ENCODE measurements at regions not wholly inside any gene's neighbourhood (a gene's known extent, or its start where the extent isn't known, plus 50 kb on each side); places are given as distances from the start of the nearest gene placed in this dataset.
"Not testable (repeated sequence)": the region's sequence is repeated elsewhere in the genome, so short reads cannot be mapped to it uniquely, and the experiment has no call there.

GRCh38 chr4:124459196-124459940 lies 253.2 kb downstream of the ANKRD50 start:
- Histone ChIP-seq H3K4me1 (ENCODE audit: insufficient read depth, low read length, severe bottlenecking) (no peaks in the 10 kb centered on the region), H3K4me2 (ENCODE audit: low read length) (no peak overlapping the region), H3K36me3 (ENCODE audit: insufficient read depth, low read length) (no peaks in the 10 kb centered on the region), H3K27ac (ENCODE audit: low read depth, low read length, poor library complexity, severe bottlenecking) (no peak overlapping the region), H3K4me3 (ENCODE audit: low read depth, low read length, poor library complexity, severe bottlenecking) (no peak overlapping the region), H2AFZ (ENCODE audit: low read length) (no peak overlapping the region), H3K9me3 (ENCODE audit: low read length) (no peaks in the 10 kb centered on the region), H4K20me1 (ENCODE audit: insufficient read depth, low read length) (no peaks in the 10 kb centered on the region), H3K79me2 (ENCODE audit: insufficient read depth, low read length) (no peaks in the 10 kb centered on the region), H3K9me2 (ENCODE audit: low read depth, low read length) (no peaks in the 10 kb centered on the region), H3K27me3 (ENCODE audit: insufficient read depth, low read length) (no peaks in the 10 kb centered on the region), H3K9ac (ENCODE audit: low read length) (no peak overlapping the region), H3F3A (ENCODE audit: insufficient read depth, low read length) (no peaks in the 10 kb centered on the region)
- TF ChIP-seq, protein P1, sequence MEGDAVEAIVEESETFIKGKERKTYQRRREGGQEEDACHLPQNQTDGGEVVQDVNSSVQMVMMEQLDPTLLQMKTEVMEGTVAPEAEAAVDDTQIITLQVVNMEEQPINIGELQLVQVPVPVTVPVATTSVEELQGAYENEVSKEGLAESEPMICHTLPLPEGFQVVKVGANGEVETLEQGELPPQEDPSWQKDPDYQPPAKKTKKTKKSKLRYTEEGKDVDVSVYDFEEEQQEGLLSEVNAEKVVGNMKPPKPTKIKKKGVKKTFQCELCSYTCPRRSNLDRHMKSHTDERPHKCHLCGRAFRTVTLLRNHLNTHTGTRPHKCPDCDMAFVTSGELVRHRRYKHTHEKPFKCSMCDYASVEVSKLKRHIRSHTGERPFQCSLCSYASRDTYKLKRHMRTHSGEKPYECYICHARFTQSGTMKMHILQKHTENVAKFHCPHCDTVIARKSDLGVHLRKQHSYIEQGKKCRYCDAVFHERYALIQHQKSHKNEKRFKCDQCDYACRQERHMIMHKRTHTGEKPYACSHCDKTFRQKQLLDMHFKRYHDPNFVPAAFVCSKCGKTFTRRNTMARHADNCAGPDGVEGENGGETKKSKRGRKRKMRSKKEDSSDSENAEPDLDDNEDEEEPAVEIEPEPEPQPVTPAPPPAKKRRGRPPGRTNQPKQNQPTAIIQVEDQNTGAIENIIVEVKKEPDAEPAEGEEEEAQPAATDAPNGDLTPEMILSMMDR (IDR thresholded peaks at IDR 0.05; ENCODE audit: low read length): no peak

- no peak overlapping the region for H3K27ac ChIP-seq (ENCODE audit: low read depth, low read length, poor library complexity, severe bottlenecking)
- no peaks in the 10 kb centered on the region for H4K20me1 ChIP-seq (ENCODE audit: insufficient read depth, low read length)
- H3K9me3 ChIP-seq (ENCODE audit: low read length): no peaks in the 10 kb centered on the region
- H3K9me2 ChIP-seq (ENCODE audit: low read depth, low read length): no peaks in the 10 kb centered on the region
- no peak overlapping the region for H2AFZ ChIP-seq (ENCODE audit: low read length)
- TF ChIP-seq EZH2 (IDR thresholded peaks at IDR 0.05; ENCODE audit: borderline replicate concordance, low read length): no peak
- TF ChIP-seq, protein P1 (IDR thresholded peaks at IDR 0.05; ENCODE audit: low read length): no peak
- H3K27me3 ChIP-seq (ENCODE audit: insufficient read depth, low read length): no peaks in the 10 kb centered on the region
- H3K4me1 ChIP-seq (ENCODE audit: insufficient read depth, low read length, severe bottlenecking): no peaks in the 10 kb centered on the region
- H3K4me2 ChIP-seq (ENCODE audit: low read length): no peak overlapping the region
- no peak overlapping the region for H3K4me3 ChIP-seq (ENCODE audit: low read depth, low read length, poor library complexity, severe bottlenecking)
- H3K36me3 ChIP-seq (ENCODE audit: insufficient read depth, low read length): no peaks in the 10 kb centered on the region
- no peaks in the 10 kb centered on the region for H3K79me2 ChIP-seq (ENCODE audit: insufficient read depth, low read length)
- no peak overlapping the region for H3K9ac ChIP-seq (ENCODE audit: low read length)
- no peaks in the 10 kb centered on the region for H3F3A ChIP-seq (ENCODE audit: insufficient read depth, low read length)
Observed at GRCh38 chr4:124459941-124460310, 252.6 kb downstream of the ANKRD50 start.

GRCh38 chr4:124461592-124461991 lies 250.9 kb downstream of the ANKRD50 start:
- H3F3A ChIP-seq (ENCODE audit: insufficient read depth, low read length); H2AFZ ChIP-seq (ENCODE audit: low read length); H3K9me2 ChIP-seq (ENCODE audit: low read depth, low read length); H3K4me3 ChIP-seq (ENCODE audit: low read depth, low read length, poor library complexity, severe bottlenecking); H3K79me2 ChIP-seq (ENCODE audit: insufficient read depth, low read length); H3K9me3 ChIP-seq (ENCODE audit: low read length); H3K4me1 ChIP-seq (ENCODE audit: insufficient read depth, low read length, severe bottlenecking); H4K20me1 ChIP-seq (ENCODE audit: insufficient read depth, low read length); H3K27me3 ChIP-seq (ENCODE audit: insufficient read depth, low read length); H3K27ac ChIP-seq (ENCODE audit: low read depth, low read length, poor library complexity, severe bottlenecking); H3K9ac ChIP-seq (ENCODE audit: low read length); H3K36me3 ChIP-seq (ENCODE audit: insufficient read depth, low read length); H3K4me2 ChIP-seq (ENCODE audit: low read length): not testable (repeated sequence)
